ENCODE measurements at regions not wholly inside any gene's neighbourhood (a gene's known extent, or its start where the extent isn't known, plus 50 kb on each side); places are given as distances from the start of the nearest gene placed in this dataset.

GRCh38 chr2:47662552-47662951 is 91.8 kb upstream of the KCNK12 start:
- TF ChIP-seq ZNF274 (IDR thresholded peaks at IDR 0.05; ENCODE audit: low read depth, low read length): no peak
- H3K4me3 ChIP-seq (ENCODE audit: low read length): no peak overlapping the region

GRCh38 chr2:47661310-47661709 is 90.5 kb upstream of the KCNK12 start:
- no peak overlapping the region for H3K4me3 ChIP-seq (ENCODE audit: low read length)
- TF ChIP-seq ZNF274 (IDR thresholded peaks at IDR 0.05; ENCODE audit: low read depth, low read length): no peak

DNA sequence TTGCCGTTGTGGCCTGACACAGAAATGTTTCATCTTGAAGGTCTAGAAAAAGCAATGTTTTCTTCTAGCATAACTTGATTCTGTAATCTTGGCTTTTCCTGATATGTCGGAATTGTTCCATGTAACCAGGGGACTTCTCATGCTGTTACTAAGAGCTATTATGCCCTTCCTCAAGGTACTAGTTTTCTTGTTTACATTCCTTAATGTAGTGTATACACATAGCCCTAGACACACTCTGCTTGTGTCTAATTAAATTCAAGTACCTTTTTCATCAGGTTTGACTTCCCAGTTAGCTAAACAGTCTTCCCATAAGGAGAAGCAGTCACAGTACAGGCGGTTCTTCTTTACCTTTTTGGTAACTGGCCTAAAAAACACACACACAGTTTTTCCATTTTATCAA is 89.4 kb upstream of the KCNK12 start:
- TF ChIP-seq ZNF274 (IDR thresholded peaks at IDR 0.05; ENCODE audit: low read depth, low read length): no peak
- H3K4me3 ChIP-seq (ENCODE audit: low read length): no peak overlapping the region

- TF ChIP-seq ZNF274 (IDR thresholded peaks at IDR 0.05; ENCODE audit: low read depth, low read length): no peak
- H3K4me3 ChIP-seq (ENCODE audit: low read length): no peak overlapping the region
Observed at GRCh38 chr2:47658646-47659320, 88.0 kb upstream of the KCNK12 start.

DNA sequence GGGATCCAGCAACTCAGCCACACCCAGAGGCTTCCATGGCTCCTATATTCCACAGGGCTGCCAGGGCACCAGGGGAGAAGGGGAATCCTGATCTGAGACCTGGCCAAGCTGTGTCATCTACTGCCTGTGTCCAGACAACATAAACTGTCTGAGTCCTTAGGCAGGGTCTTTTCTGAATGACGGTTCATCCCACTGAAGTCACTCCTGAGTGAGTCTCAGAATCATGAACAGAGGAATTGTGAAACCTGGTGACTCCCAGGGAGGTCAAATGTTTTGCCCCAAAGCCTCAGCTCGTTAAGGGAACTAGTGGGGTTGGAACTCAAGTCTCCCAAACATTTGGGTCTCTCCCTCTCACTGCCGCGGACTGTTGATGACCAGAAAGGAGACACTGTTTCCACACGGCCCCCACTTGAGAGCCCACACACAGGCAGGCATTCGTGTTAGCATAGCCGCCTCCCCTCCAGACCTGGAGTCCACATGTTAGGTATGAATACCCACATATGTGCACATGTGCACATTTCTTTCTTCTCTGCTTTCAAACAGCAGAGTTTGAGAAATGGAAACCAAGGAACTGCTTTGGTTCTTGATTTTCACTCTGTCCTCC is 87.2 kb upstream of the KCNK12 start:
- no peak overlapping the region for H3K4me3 ChIP-seq (ENCODE audit: low read length)
- no peak for TF ChIP-seq ZNF274 (IDR thresholded peaks at IDR 0.05; ENCODE audit: low read depth, low read length)

- TF ChIP-seq ZNF274 (IDR thresholded peaks at IDR 0.05; ENCODE audit: low read depth, low read length): no peak
- H3K4me3 ChIP-seq (ENCODE audit: low read length): no peak overlapping the region
Observed at GRCh38 chr2:47656715-47657600, 86.2 kb upstream of the KCNK12 start.

DNA sequence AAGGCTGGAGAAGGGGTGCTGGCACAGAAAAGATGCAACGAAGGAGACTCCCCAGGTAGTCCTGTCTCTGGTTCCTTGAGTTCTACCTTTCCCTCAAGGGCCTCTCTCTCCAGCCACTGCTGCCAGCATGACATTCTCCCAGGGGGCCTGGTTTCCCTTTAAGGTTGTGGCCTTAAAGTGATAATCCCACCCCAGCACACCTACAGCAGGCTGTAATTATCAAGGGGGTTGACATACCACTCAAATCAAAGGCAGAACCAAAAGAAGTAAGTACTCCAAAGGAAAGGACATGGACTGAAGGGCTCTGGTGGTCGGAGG is 84.7 kb upstream of the KCNK12 start:
- H3K4me3 ChIP-seq (ENCODE audit: low read length): no peak overlapping the region
- no peak for TF ChIP-seq ZNF274 (IDR thresholded peaks at IDR 0.05; ENCODE audit: low read depth, low read length)

- no peak overlapping the region for H3K4me3 ChIP-seq (ENCODE audit: low read length)
- TF ChIP-seq ZNF274 (IDR thresholded peaks at IDR 0.05; ENCODE audit: low read depth, low read length): no peak
Observed at GRCh38 chr2:47654790-47655562, 84.2 kb upstream of the KCNK12 start.

DNA sequence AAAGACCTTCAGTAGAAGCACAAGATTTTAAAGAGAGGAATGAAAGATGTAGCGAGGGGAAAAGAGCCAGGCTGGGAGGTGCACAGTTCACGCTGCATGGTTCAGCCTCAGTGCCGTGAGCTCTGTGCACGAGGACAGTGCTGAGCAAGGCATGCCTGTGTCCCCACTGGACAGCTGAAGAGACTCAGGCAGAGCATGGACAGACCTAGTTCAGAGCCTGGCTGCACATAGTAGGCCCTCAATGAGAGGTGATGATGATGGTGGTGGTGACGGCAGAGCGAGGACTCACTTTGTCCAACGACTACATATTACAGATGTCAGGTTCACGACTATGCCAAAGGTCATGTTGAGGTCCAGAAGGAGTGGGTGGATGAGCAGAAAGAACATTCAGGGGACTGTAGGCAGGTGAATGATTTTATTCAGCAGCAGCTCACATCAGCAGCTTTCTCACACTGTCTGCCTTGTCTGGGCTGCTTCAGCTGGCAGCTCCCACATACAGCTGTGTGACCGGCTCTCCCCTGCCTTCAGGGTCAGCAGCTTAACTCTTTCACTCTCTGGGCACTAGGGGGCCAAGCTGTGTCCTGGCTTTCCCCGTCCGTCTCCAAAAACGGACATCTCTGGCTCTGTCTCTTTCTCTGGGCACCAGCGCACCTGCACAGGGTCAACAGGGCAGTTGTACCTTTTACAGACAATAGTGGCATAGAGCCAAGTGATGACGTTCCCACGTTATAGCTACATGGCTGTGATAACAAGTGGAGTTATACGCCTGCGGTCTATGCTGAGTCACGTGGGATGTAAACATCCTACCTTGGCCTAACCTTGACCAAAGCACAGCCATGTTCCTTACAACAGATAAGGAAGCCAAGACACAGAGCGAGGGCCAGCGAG is 83.4 kb upstream of the KCNK12 start:
- H3K4me3 ChIP-seq (ENCODE audit: low read length): no peak overlapping the region
- TF ChIP-seq ZNF274 (IDR thresholded peaks at IDR 0.05; ENCODE audit: low read depth, low read length): no peak

DNA sequence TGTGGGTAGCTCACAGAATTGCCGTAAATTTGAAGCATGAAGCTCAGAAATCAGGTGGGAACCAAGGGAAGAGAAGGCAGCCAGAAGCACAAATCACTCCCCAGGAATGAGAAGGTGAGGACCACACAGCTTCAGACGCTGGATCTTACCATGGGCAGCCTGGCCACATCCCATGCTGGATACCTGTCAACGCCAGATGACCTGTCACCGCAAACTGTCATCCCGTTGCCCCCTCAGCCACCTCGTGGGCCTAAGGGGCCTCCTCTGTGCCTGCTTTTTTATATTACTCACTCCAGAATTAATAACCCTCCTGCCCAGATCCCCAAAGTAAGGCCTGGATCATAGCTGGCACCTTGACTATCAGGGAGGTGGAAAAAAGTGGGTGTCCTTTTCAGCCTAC is 82.3 kb upstream of the KCNK12 start:
- TF ChIP-seq ZNF274 (IDR thresholded peaks at IDR 0.05; ENCODE audit: low read depth, low read length): no peak
- H3K4me3 ChIP-seq (ENCODE audit: low read length): no peak overlapping the region

GRCh38 chr2:47652061-47652690 is 81.4 kb upstream of the KCNK12 start:
- TF ChIP-seq ZNF274 (IDR thresholded peaks at IDR 0.05; ENCODE audit: low read depth, low read length): no peak
- H3K4me3 ChIP-seq (ENCODE audit: low read length): no peak overlapping the region

DNA sequence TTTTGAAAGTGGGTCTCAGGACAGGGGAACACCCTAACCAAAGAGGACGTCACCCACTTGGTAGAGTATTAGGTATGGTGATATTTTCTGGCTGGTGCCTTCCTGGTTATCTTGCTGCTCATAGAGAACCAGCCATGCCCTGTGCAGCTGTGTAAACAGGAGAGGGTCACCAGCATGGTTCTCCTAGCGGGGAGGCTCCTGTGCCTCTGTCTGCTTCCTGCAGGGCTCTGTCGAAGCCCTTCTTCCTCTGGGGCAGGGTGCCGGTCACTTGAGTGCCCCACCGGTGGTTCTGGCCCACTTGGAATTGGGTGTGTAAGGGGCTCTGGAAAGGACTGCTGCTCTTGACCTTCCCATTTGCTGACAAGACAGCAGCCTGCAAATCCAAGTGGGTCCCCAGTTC is 80.5 kb upstream of the KCNK12 start:
- TF ChIP-seq ZNF274 (IDR thresholded peaks at IDR 0.05; ENCODE audit: low read depth, low read length): no peak
- no peak overlapping the region for H3K4me3 ChIP-seq (ENCODE audit: low read length)

DNA sequence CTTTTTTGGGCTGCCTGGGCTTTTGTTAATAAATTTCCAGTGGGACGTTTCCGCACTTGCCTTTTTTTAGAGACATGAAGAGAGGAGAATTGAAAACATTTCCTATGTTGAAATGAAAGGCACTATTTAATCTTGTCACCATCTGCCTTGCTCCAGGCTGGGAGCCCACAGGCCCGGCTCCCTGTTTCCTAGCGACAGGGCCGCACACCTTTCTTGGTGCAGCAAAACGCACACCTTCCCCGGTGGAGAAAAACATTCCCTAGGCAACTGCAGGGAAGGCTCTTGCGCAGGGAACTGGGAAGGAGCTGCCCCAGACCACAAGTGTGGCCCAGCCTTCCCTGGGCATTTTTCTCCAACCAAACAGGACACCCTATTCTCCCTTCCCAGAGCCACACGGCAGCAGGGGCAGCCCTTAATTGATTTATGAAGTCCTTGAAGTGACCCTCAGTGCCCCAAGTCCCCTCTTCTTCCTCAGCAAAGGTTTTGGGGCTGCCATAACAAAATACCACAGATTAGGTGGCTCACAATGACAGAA is 79.3 kb upstream of the KCNK12 start:
- H3K4me3 ChIP-seq (ENCODE audit: low read length): no peak overlapping the region
- TF ChIP-seq ZNF274 (IDR thresholded peaks at IDR 0.05; ENCODE audit: low read depth, low read length): no peak
